SK-N-SH (cell line): ENCODE measurements at regions not wholly inside any gene's neighbourhood (a gene's known extent, or its start where the extent isn't known, plus 50 kb on each side); places are given as distances from the start of the nearest gene placed in this dataset.

Experiments used
- CTCF ChIP-seq: fragments of 200-600 bp; sonication (generic); IDR thresholded peaks from 2 replicates; pipeline ENCODE4 v1.6.1; 2017; ENCODE audit warnings: antibody characterized with exemption, mild to moderate bottlenecking, moderate library complexity
- FOSL2 ChIP-seq: IDR thresholded peaks from 2 replicates; pipeline ENCODE4 v1.4.0; 2012; ENCODE audit warnings: low read depth, mild to moderate bottlenecking, moderate library complexity, borderline replicate concordance
- POLR2AphosphoS5 ChIP-seq: IDR thresholded peaks from 2 replicates; pipeline ENCODE4 v1.6.1; 2012; ENCODE audit warnings: low read depth, low read length
- SIN3A ChIP-seq: IDR thresholded peaks from 2 replicates; pipeline ENCODE4 v1.6.1; 2012; ENCODE audit warnings: low read depth, mild to moderate bottlenecking, low read length, moderate library complexity, borderline replicate concordance
- SMC3 ChIP-seq: IDR thresholded peaks from 2 replicates; pipeline ENCODE4 v1.6.1; 2012; ENCODE audit warnings: low read depth, low read length, improper control_type of control experiment
- TAF1 ChIP-seq: IDR thresholded peaks from 2 replicates; pipeline ENCODE4 v1.6.1; 2012; ENCODE audit warnings: low read depth, mild to moderate bottlenecking, low read length, moderate library complexity, borderline replicate concordance
- TCF12 ChIP-seq: IDR thresholded peaks from 2 replicates; pipeline ENCODE4 v1.4.0; 2012

GRCh38 chr10:85444868-85445267 lies 921.7 kb downstream of the GRID1 start:
- TF ChIP-seq SIN3A (no peak), CTCF (no peak), FOSL2 (no peak), POLR2AphosphoS5 (no peak), TCF12 (no peak), TAF1 (no peak), SMC3 (no peak)
